ENCODE measurements at regions not wholly inside any gene's neighbourhood (a gene's known extent, or its start where the extent isn't known, plus 50 kb on each side); places are given as distances from the start of the nearest gene placed in this dataset.

- TF ChIP-seq, protein P1, sequence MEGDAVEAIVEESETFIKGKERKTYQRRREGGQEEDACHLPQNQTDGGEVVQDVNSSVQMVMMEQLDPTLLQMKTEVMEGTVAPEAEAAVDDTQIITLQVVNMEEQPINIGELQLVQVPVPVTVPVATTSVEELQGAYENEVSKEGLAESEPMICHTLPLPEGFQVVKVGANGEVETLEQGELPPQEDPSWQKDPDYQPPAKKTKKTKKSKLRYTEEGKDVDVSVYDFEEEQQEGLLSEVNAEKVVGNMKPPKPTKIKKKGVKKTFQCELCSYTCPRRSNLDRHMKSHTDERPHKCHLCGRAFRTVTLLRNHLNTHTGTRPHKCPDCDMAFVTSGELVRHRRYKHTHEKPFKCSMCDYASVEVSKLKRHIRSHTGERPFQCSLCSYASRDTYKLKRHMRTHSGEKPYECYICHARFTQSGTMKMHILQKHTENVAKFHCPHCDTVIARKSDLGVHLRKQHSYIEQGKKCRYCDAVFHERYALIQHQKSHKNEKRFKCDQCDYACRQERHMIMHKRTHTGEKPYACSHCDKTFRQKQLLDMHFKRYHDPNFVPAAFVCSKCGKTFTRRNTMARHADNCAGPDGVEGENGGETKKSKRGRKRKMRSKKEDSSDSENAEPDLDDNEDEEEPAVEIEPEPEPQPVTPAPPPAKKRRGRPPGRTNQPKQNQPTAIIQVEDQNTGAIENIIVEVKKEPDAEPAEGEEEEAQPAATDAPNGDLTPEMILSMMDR (IDR thresholded peaks at IDR 0.05), result no peak
- TF ChIP-seq POLR2AphosphoS5 (IDR thresholded peaks at IDR 0.05; ENCODE audit: insufficient read depth in 1 of 2, low read depth in 1 of 2) (no peak), POLR2A (IDR thresholded peaks at IDR 0.05) (no peak)
These were observed 424.8 kb downstream of the QKI start for GRCh38 chr6:163839296-163839695.
